ENCODE measurements at regions not wholly inside any gene's neighbourhood (a gene's known extent, or its start where the extent isn't known, plus 50 kb on each side); places are given as distances from the start of the nearest gene placed in this dataset.
"Not testable (repeated sequence)": the region's sequence is repeated elsewhere in the genome, so short reads cannot be mapped to it uniquely, and the experiment has no call there.

GRCh38 chr6:153984811-153985210 lies 54.2 kb upstream of the OPRM1 start:
- H3K9me3 ChIP-seq (ENCODE audit: control insufficient read depth, insufficient read depth, low read length): no peaks in the 10 kb centered on the region
- no peak overlapping the region for H3K27ac ChIP-seq (ENCODE audit: low read depth, low read length)
- no peaks in the 10 kb centered on the region for H3K27me3 ChIP-seq (ENCODE audit: control insufficient read depth, insufficient read depth, low read length)
- H3K36me3 ChIP-seq (ENCODE audit: control insufficient read depth, insufficient read depth, low read length): no peaks in the 10 kb centered on the region
- peaks cover 7% of the 10 kb centered on the region; the same call in 1 of the 2 replicates for H3K4me1 ChIP-seq (ENCODE audit: control insufficient read depth, insufficient read depth, low read length)
- no peak overlapping the region for H3K9ac ChIP-seq (ENCODE audit: low read depth, low read length)
- no peak overlapping the region for H3K4me3 ChIP-seq (ENCODE audit: low read depth, low read length)

GRCh38 chr6:153980171-153980570 lies 58.9 kb upstream of the OPRM1 start:
- H3K27me3 ChIP-seq (ENCODE audit: control insufficient read depth, insufficient read depth, low read length): no peaks in the 10 kb centered on the region
- no peak overlapping the region for H3K4me3 ChIP-seq (ENCODE audit: low read depth, low read length)
- H3K27ac ChIP-seq (ENCODE audit: low read depth, low read length): no peak overlapping the region
- 0 out of 2 replicates have a peak, but pooled peaks cover 3% of the 10 kb centered on the region for H3K9me3 ChIP-seq (ENCODE audit: control insufficient read depth, insufficient read depth, low read length)
- H3K36me3 ChIP-seq (ENCODE audit: control insufficient read depth, insufficient read depth, low read length): no peaks in the 10 kb centered on the region
- no peak overlapping the region for H3K9ac ChIP-seq (ENCODE audit: low read depth, low read length)
- H3K4me1 ChIP-seq (ENCODE audit: control insufficient read depth, insufficient read depth, low read length): peaks cover 4% of the 10 kb centered on the region; the same call in 1 of the 2 replicates

- H3K9ac ChIP-seq (ENCODE audit: low read depth, low read length); H3K36me3 ChIP-seq (ENCODE audit: control insufficient read depth, insufficient read depth, low read length); H3K9me3 ChIP-seq (ENCODE audit: control insufficient read depth, insufficient read depth, low read length); H3K27me3 ChIP-seq (ENCODE audit: control insufficient read depth, insufficient read depth, low read length); H3K4me3 ChIP-seq (ENCODE audit: low read depth, low read length); H3K4me1 ChIP-seq (ENCODE audit: control insufficient read depth, insufficient read depth, low read length); H3K27ac ChIP-seq (ENCODE audit: low read depth, low read length): not testable (repeated sequence)
Measured at GRCh38 chr6:153978911-153979548, 60.0 kb upstream of the OPRM1 start.

- no peaks in the 10 kb centered on the region for H3K36me3 ChIP-seq (ENCODE audit: control insufficient read depth, insufficient read depth, low read length)
- H3K27me3 ChIP-seq (ENCODE audit: control insufficient read depth, insufficient read depth, low read length): no peaks in the 10 kb centered on the region
- H3K4me1 ChIP-seq (ENCODE audit: control insufficient read depth, insufficient read depth, low read length): no peaks in the 10 kb centered on the region; the same call in 1 of the 2 replicates
- no peak overlapping the region for H3K9ac ChIP-seq (ENCODE audit: low read depth, low read length)
- H3K9me3 ChIP-seq (ENCODE audit: control insufficient read depth, insufficient read depth, low read length): 0 out of 2 replicates have a peak, but pooled peaks cover 3% of the 10 kb centered on the region
- H3K27ac ChIP-seq (ENCODE audit: low read depth, low read length): no peak overlapping the region
- H3K4me3 ChIP-seq (ENCODE audit: low read depth, low read length): no peak overlapping the region
Measured at GRCh38 chr6:153976921-153977693, 61.9 kb upstream of the OPRM1 start.

- H3K36me3 ChIP-seq (ENCODE audit: control insufficient read depth, insufficient read depth, low read length): no peaks in the 10 kb centered on the region
- no peaks in the 10 kb centered on the region for H3K27me3 ChIP-seq (ENCODE audit: control insufficient read depth, insufficient read depth, low read length)
- no peak overlapping the region for H3K4me3 ChIP-seq (ENCODE audit: low read depth, low read length)
- peaks cover 3% of the 10 kb centered on the region; the same call in 1 of the 2 replicates for H3K4me1 ChIP-seq (ENCODE audit: control insufficient read depth, insufficient read depth, low read length)
- no peak overlapping the region for H3K27ac ChIP-seq (ENCODE audit: low read depth, low read length)
- H3K9ac ChIP-seq (ENCODE audit: low read depth, low read length): no peak overlapping the region
- no peaks in the 10 kb centered on the region for H3K9me3 ChIP-seq (ENCODE audit: control insufficient read depth, insufficient read depth, low read length)
Measured at GRCh38 chr6:153966001-153966400, 73.0 kb upstream of the OPRM1 start.

- H3K4me1 ChIP-seq (ENCODE audit: control insufficient read depth, insufficient read depth, low read length): peaks cover 8% of the 10 kb centered on the region; the same call in 1 of the 2 replicates
- H3K27ac ChIP-seq (ENCODE audit: low read depth, low read length): no peak overlapping the region
- no peaks in the 10 kb centered on the region for H3K27me3 ChIP-seq (ENCODE audit: control insufficient read depth, insufficient read depth, low read length)
- no peak overlapping the region for H3K9ac ChIP-seq (ENCODE audit: low read depth, low read length)
- H3K4me3 ChIP-seq (ENCODE audit: low read depth, low read length): no peak overlapping the region
- H3K36me3 ChIP-seq (ENCODE audit: control insufficient read depth, insufficient read depth, low read length): no peaks in the 10 kb centered on the region
- H3K9me3 ChIP-seq (ENCODE audit: control insufficient read depth, insufficient read depth, low read length): peaks cover 5% of the 10 kb centered on the region
Measured at GRCh38 chr6:153963352-153963751, 75.7 kb upstream of the OPRM1 start.

GRCh38 chr6:153962555-153962954 lies 76.5 kb upstream of the OPRM1 start:
- H3K4me1 ChIP-seq (ENCODE audit: control insufficient read depth, insufficient read depth, low read length): peaks cover 8% of the 10 kb centered on the region; the same call in 1 of the 2 replicates
- no peaks in the 10 kb centered on the region for H3K36me3 ChIP-seq (ENCODE audit: control insufficient read depth, insufficient read depth, low read length)
- peaks cover 8% of the 10 kb centered on the region for H3K9me3 ChIP-seq (ENCODE audit: control insufficient read depth, insufficient read depth, low read length)
- H3K9ac ChIP-seq (ENCODE audit: low read depth, low read length): no peak overlapping the region
- no peak overlapping the region for H3K4me3 ChIP-seq (ENCODE audit: low read depth, low read length)
- no peaks in the 10 kb centered on the region for H3K27me3 ChIP-seq (ENCODE audit: control insufficient read depth, insufficient read depth, low read length)
- no peak overlapping the region for H3K27ac ChIP-seq (ENCODE audit: low read depth, low read length)

GRCh38 chr6:153960741-153961140 lies 78.3 kb upstream of the OPRM1 start:
- H3K27me3 ChIP-seq (ENCODE audit: control insufficient read depth, insufficient read depth, low read length): no peaks in the 10 kb centered on the region
- H3K4me3 ChIP-seq (ENCODE audit: low read depth, low read length): no peak overlapping the region
- H3K9me3 ChIP-seq (ENCODE audit: control insufficient read depth, insufficient read depth, low read length): peaks cover 8% of the 10 kb centered on the region
- H3K27ac ChIP-seq (ENCODE audit: low read depth, low read length): no peak overlapping the region
- no peak overlapping the region for H3K9ac ChIP-seq (ENCODE audit: low read depth, low read length)
- H3K4me1 ChIP-seq (ENCODE audit: control insufficient read depth, insufficient read depth, low read length): peaks cover 8% of the 10 kb centered on the region; the same call in 1 of the 2 replicates
- no peaks in the 10 kb centered on the region for H3K36me3 ChIP-seq (ENCODE audit: control insufficient read depth, insufficient read depth, low read length)

GRCh38 chr6:153960281-153960680 lies 78.8 kb upstream of the OPRM1 start:
- Histone ChIP-seq H3K36me3 (ENCODE audit: control insufficient read depth, insufficient read depth, low read length) (no peaks in the 10 kb centered on the region), H3K9me3 (ENCODE audit: control insufficient read depth, insufficient read depth, low read length) (peaks cover 8% of the 10 kb centered on the region), H3K27me3 (ENCODE audit: control insufficient read depth, insufficient read depth, low read length) (no peaks in the 10 kb centered on the region), H3K4me1 (ENCODE audit: control insufficient read depth, insufficient read depth, low read length) (peaks cover 8% of the 10 kb centered on the region; the same call in 1 of the 2 replicates), H3K27ac (ENCODE audit: low read depth, low read length) (no peak overlapping the region), H3K4me3 (ENCODE audit: low read depth, low read length) (no peak overlapping the region), H3K9ac (ENCODE audit: low read depth, low read length) (no peak overlapping the region)

GRCh38 chr6:153959276-153959675 lies 79.8 kb upstream of the OPRM1 start:
- Histone ChIP-seq H3K27ac (ENCODE audit: low read depth, low read length) (no peak overlapping the region), H3K36me3 (ENCODE audit: control insufficient read depth, insufficient read depth, low read length) (no peaks in the 10 kb centered on the region), H3K4me3 (ENCODE audit: low read depth, low read length) (no peak overlapping the region), H3K27me3 (ENCODE audit: control insufficient read depth, insufficient read depth, low read length) (no peaks in the 10 kb centered on the region), H3K9ac (ENCODE audit: low read depth, low read length) (no peak overlapping the region), H3K9me3 (ENCODE audit: control insufficient read depth, insufficient read depth, low read length) (peaks cover 8% of the 10 kb centered on the region), H3K4me1 (ENCODE audit: control insufficient read depth, insufficient read depth, low read length) (peaks cover 8% of the 10 kb centered on the region; the same call in 1 of the 2 replicates)

- Histone ChIP-seq H3K9ac (ENCODE audit: low read depth, low read length) (no peak overlapping the region), H3K36me3 (ENCODE audit: control insufficient read depth, insufficient read depth, low read length) (no peaks in the 10 kb centered on the region), H3K27ac (ENCODE audit: low read depth, low read length) (peak overlapping the region; percentile 20), H3K9me3 (ENCODE audit: control insufficient read depth, insufficient read depth, low read length) (peaks cover 8% of the 10 kb centered on the region), H3K4me3 (ENCODE audit: low read depth, low read length) (no peak overlapping the region), H3K4me1 (ENCODE audit: control insufficient read depth, insufficient read depth, low read length) (peaks cover 8% of the 10 kb centered on the region; the same call in 1 of the 2 replicates), H3K27me3 (ENCODE audit: control insufficient read depth, insufficient read depth, low read length) (no peaks in the 10 kb centered on the region)
Measured at GRCh38 chr6:153958860-153959259, 80.2 kb upstream of the OPRM1 start.
